Thymus (tissue), 11 donors: ENCODE measurements at regions not wholly inside any gene's neighbourhood (a gene's known extent, or its start where the extent isn't known, plus 50 kb on each side); places are given as distances from the start of the nearest gene placed in this dataset.

Source experiments
- DNase-seq, 9 donors: peaks; one replicate each; pipeline ENCODE4 v3.0.0-alpha.2; 2013; ENCODE audit warnings: low spot score in 9 of 9, low read depth in 6 of 9, missing footprints in 1 of 9
- H3K27ac ChIP-seq, 2 donors: one replicate each; pipeline ENCODE4 v1.5.1; 2013; ENCODE audit warnings: control low read depth in 1 of 2, low read depth in 1 of 2, low read length in 1 of 2, mild to moderate bottlenecking in 1 of 2, moderate library complexity in 1 of 2
- H3K27me3 ChIP-seq, 2 donors: one replicate each; pipeline ENCODE4 v1.5.1; 2013; ENCODE audit warnings: low read length in 1 of 2; ENCODE audit not compliant: control insufficient read depth in 2 of 2, insufficient read depth in 1 of 2
- H3K36me3 ChIP-seq, 2 donors: one replicate each; pipeline ENCODE4 v1.5.1; 2013; ENCODE audit warnings: low read length in 1 of 2, mild to moderate bottlenecking in 1 of 2, moderate library complexity in 1 of 2; ENCODE audit not compliant: control insufficient read depth in 2 of 2, insufficient read depth in 2 of 2
- H3K4me1 ChIP-seq, 2 donors: one replicate each; pipeline ENCODE4 v1.5.1; 2013; ENCODE audit warnings: low read length in 2 of 2; ENCODE audit not compliant: control insufficient read depth in 2 of 2, insufficient read depth in 2 of 2
- H3K4me3 ChIP-seq, 2 donors: one replicate each; pipeline ENCODE4 v1.5.1; 2013; ENCODE audit warnings: low read length in 2 of 2, control low read depth in 1 of 2, mild to moderate bottlenecking in 1 of 2
- H3K9me3 ChIP-seq, 2 donors: one replicate each; pipeline ENCODE4 v1.5.1; 2013; ENCODE audit warnings: low read length in 1 of 2, mild to moderate bottlenecking in 1 of 2; ENCODE audit not compliant: control insufficient read depth in 2 of 2, insufficient read depth in 1 of 2
- WGBS: extraction: QIAGEN DNeasy Blood & Tissue Kit; methylation state at CpG from one replicate; pipeline ENCODE4 v1.1.7; 2013; 5-methylcytosine and 5-hydroxymethylcytosine counted together
- donor health status: healthy.

GRCh38 chr2:41707790-41708451, 339.9 kb upstream of the PKDCC start:
- Histone ChIP-seq H3K36me3 (no peaks in the 10 kb centered on the region), H3K27ac (no peak overlapping the region), H3K9me3 (no peaks in the 10 kb centered on the region), H3K4me3 (no peak overlapping the region), H3K4me1 (no peaks in the 10 kb centered on the region), H3K27me3 (no peaks in the 10 kb centered on the region)
- no peak for DNase-seq
- 93% methylated on average over 10 of the region's 10 CpGs for WGBS

- Histone ChIP-seq H3K36me3 (no peaks in the 10 kb centered on the region), H3K27me3 (no peaks in the 10 kb centered on the region), H3K9me3 (no peaks in the 10 kb centered on the region), H3K4me1 (no peaks in the 10 kb centered on the region), H3K27ac (no peak overlapping the region), H3K4me3 (no peak overlapping the region)
- WGBS = 85% methylated on average over 10 of the region's 10 CpGs
- no peak for DNase-seq
Observed at GRCh38 chr2:41709702-41710599, 337.9 kb upstream of the PKDCC start.

GRCh38 chr2:41710944-41711343, 336.9 kb upstream of the PKDCC start:
- Histone ChIP-seq H3K36me3 (no peaks in the 10 kb centered on the region), H3K4me1 (no peaks in the 10 kb centered on the region), H3K27ac (no peak overlapping the region), H3K4me3 (no peak overlapping the region), H3K27me3 (no peaks in the 10 kb centered on the region), H3K9me3 (no peaks in the 10 kb centered on the region)
- DNase-seq = no peak
- 96% methylated on average over 3 of the region's 3 CpGs for WGBS

- no peak overlapping the region for H3K27ac ChIP-seq
- no peaks in the 10 kb centered on the region for H3K9me3 ChIP-seq
- 97% methylated on average over 2 of the region's 2 CpGs for WGBS
- no peaks in the 10 kb centered on the region for H3K27me3 ChIP-seq
- no peaks in the 10 kb centered on the region for H3K4me1 ChIP-seq
- no peaks in the 10 kb centered on the region for H3K36me3 ChIP-seq
- no peak overlapping the region for H3K4me3 ChIP-seq
- no peak for DNase-seq
Observed at GRCh38 chr2:41711736-41712135, 336.1 kb upstream of the PKDCC start.

GRCh38 chr2:41716497-41716896, 331.3 kb upstream of the PKDCC start:
- 98% methylated on average over 5 of the region's 5 CpGs for WGBS
- no peak overlapping the region for H3K4me3 ChIP-seq
- H3K36me3 ChIP-seq = no peaks in the 10 kb centered on the region
- no peaks in the 10 kb centered on the region for H3K27me3 ChIP-seq
- no peak for DNase-seq
- no peaks in the 10 kb centered on the region for H3K9me3 ChIP-seq
- no peaks in the 10 kb centered on the region for H3K4me1 ChIP-seq
- peak overlapping the region in 1 of 2 donors; percentile 10 for H3K27ac ChIP-seq

GRCh38 chr2:41717839-41718238, 330.0 kb upstream of the PKDCC start:
- H3K4me1 ChIP-seq = peaks cover 0 to 3% of the 10 kb centered on the region in 2 donors
- H3K9me3 ChIP-seq = no peaks in the 10 kb centered on the region
- H3K27me3 ChIP-seq = no peaks in the 10 kb centered on the region
- WGBS = 97% methylated on average over 1 of the region's 1 CpG
- no peak overlapping the region for H3K4me3 ChIP-seq
- no peak for DNase-seq
- H3K27ac ChIP-seq = no peak overlapping the region
- no peaks in the 10 kb centered on the region for H3K36me3 ChIP-seq

- Histone ChIP-seq H3K4me1 (peaks cover 0 to 5% of the 10 kb centered on the region in 2 donors), H3K4me3 (no peak overlapping the region), H3K9me3 (no peaks in the 10 kb centered on the region), H3K27ac (no peak overlapping the region), H3K36me3 (no peaks in the 10 kb centered on the region), H3K27me3 (no peaks in the 10 kb centered on the region)
- WGBS = 92% methylated on average over 1 of the region's 1 CpG
- DNase-seq = no peak
Observed at GRCh38 chr2:41718705-41719104, 329.1 kb upstream of the PKDCC start.

GRCh38 chr2:41719756-41720155, 328.1 kb upstream of the PKDCC start:
- Histone ChIP-seq H3K36me3 (no peaks in the 10 kb centered on the region), H3K27ac (no peak overlapping the region), H3K9me3 (no peaks in the 10 kb centered on the region), H3K4me1 (peaks cover 0 to 5% of the 10 kb centered on the region in 2 donors), H3K27me3 (no peaks in the 10 kb centered on the region), H3K4me3 (no peak overlapping the region)
- 97% methylated on average over 6 of the region's 6 CpGs for WGBS
- no peak for DNase-seq
